Liver (tissue), 8 donors: ENCODE measurements at regions not wholly inside any gene's neighbourhood (a gene's known extent, or its start where the extent isn't known, plus 50 kb on each side); places are given as distances from the start of the nearest gene placed in this dataset.

Source experiments
- DNase-seq: peaks from one replicate; pipeline ENCODE4 v3.0.0-alpha.2; 2017; ENCODE audit warnings: low spot score
- H3K27ac ChIP-seq, 2 donors: one replicate each; pipeline ENCODE4 v1.7.0; 2013; ENCODE audit warnings: inconsistent platforms in 2 of 2, low read length in 2 of 2, control low read depth in 1 of 2, low read depth in 1 of 2, mild to moderate bottlenecking in 1 of 2
- H3K27me3 ChIP-seq, 4 donors: one replicate each; pipeline versions ENCODE4 v1.6.1 to v1.7.0; 2013; ENCODE audit warnings: low read length in 3 of 4, inconsistent platforms in 1 of 4, mild to moderate bottlenecking in 1 of 4, moderate library complexity in 1 of 4; ENCODE audit not compliant: control insufficient read depth in 4 of 4, insufficient read depth in 4 of 4
- H3K36me3 ChIP-seq, 4 donors: one replicate each; pipeline versions ENCODE4 v1.6.1 to v1.7.0; 2013; ENCODE audit warnings: low read length in 3 of 4, mild to moderate bottlenecking in 3 of 4, low read depth in 1 of 4, moderate library complexity in 1 of 4; ENCODE audit not compliant: control insufficient read depth in 4 of 4, insufficient read depth in 3 of 4
- H3K4me1 ChIP-seq, 4 donors: one replicate each; pipeline versions ENCODE4 v1.6.1 to v1.7.0; 2013; ENCODE audit warnings: low read length in 3 of 4, mild to moderate bottlenecking in 3 of 4, moderate library complexity in 1 of 4; ENCODE audit not compliant: control insufficient read depth in 4 of 4, insufficient read depth in 4 of 4
- H3K4me3 ChIP-seq, 3 donors: one replicate each; pipeline versions ENCODE4 v1.6.1 to v1.7.0; 2013; ENCODE audit warnings: low read length in 3 of 3, control low read depth in 1 of 3, low read depth in 1 of 3, mild to moderate bottlenecking in 1 of 3
- H3K9ac ChIP-seq, 2 donors: one replicate each; pipeline ENCODE4 v1.7.0; 2013; ENCODE audit warnings: low read length in 2 of 2, mild to moderate bottlenecking in 2 of 2, moderate library complexity in 2 of 2, control low read depth in 1 of 2, low read depth in 1 of 2
- H3K9me3 ChIP-seq, 4 donors: one replicate each; pipeline versions ENCODE4 v1.6.1 to v1.7.0; 2013; ENCODE audit warnings: low read length in 3 of 4; ENCODE audit not compliant: control insufficient read depth in 4 of 4
- ATF3 ChIP-seq: IDR thresholded peaks from 2 replicates; pipeline ENCODE4 v1.6.1; 2016; ENCODE audit warnings: antibody characterized with exemption
- EGR1 ChIP-seq, 2 donors: IDR thresholded peaks; 2 replicates each; pipeline ENCODE4 v1.6.1; 2016 to 2018; ENCODE audit warnings: antibody characterized with exemption in 2 of 2, low read depth in 2 of 2
- FOXA1 ChIP-seq: IDR thresholded peaks from 2 replicates; pipeline ENCODE4 v1.6.1; 2016; ENCODE audit warnings: antibody characterized with exemption
- FOXA2 ChIP-seq: IDR thresholded peaks from 2 replicates; pipeline ENCODE4 v1.6.1; 2016; ENCODE audit warnings: antibody characterized with exemption
- GABPA ChIP-seq, 2 donors: IDR thresholded peaks in 1 of 2; conservative IDR thresholded peaks in 1 of 2; 2 replicates each; pipeline ENCODE4 v1.6.1; 2016; ENCODE audit warnings: antibody characterized with exemption in 2 of 2, mild to moderate bottlenecking in 1 of 2, moderate library complexity in 1 of 2
- HNF4A ChIP-seq, 2 donors: conservative IDR thresholded peaks; 2 replicates each; pipeline ENCODE4 v1.6.1; 2016; ENCODE audit warnings: antibody characterized with exemption in 2 of 2, mild to moderate bottlenecking in 2 of 2
- HNF4G ChIP-seq: IDR thresholded peaks from 2 replicates; pipeline ENCODE4 v1.6.1; 2016; ENCODE audit warnings: antibody characterized with exemption
- JUND ChIP-seq, 2 donors: IDR thresholded peaks; 2 replicates each; pipeline ENCODE4 v1.6.1; 2016; ENCODE audit warnings: antibody characterized with exemption in 2 of 2
- MAX ChIP-seq: IDR thresholded peaks from 2 replicates; pipeline ENCODE4 v1.6.1; 2016; ENCODE audit warnings: antibody characterized with exemption
- NR2F2 ChIP-seq: IDR thresholded peaks from 2 replicates; pipeline ENCODE4 v1.6.1; 2016; ENCODE audit warnings: antibody characterized with exemption
- RAD21 ChIP-seq, 2 donors: IDR thresholded peaks; 2 replicates each; pipeline ENCODE4 v1.6.1; 2016; ENCODE audit warnings: antibody characterized with exemption in 2 of 2, mild to moderate bottlenecking in 2 of 2
- REST ChIP-seq: IDR thresholded peaks from 2 replicates; pipeline ENCODE4 v1.6.1; 2016; ENCODE audit warnings: antibody characterized with exemption, mild to moderate bottlenecking
- RXRA ChIP-seq, 2 donors: IDR thresholded peaks; 2 replicates each; pipeline ENCODE4 v1.6.1; 2017 to 2018; ENCODE audit warnings: antibody characterized with exemption in 2 of 2, mild to moderate bottlenecking in 1 of 2
- SP1 ChIP-seq: IDR thresholded peaks from 2 replicates; pipeline ENCODE4 v1.6.1; 2018; ENCODE audit warnings: antibody characterized with exemption, mild to moderate bottlenecking
- TAF1 ChIP-seq: conservative IDR thresholded peaks from 2 replicates; pipeline ENCODE4 v1.6.1; 2016; ENCODE audit warnings: antibody characterized with exemption, mild to moderate bottlenecking
- YY1 ChIP-seq: IDR thresholded peaks from 2 replicates; pipeline ENCODE4 v1.6.1; 2016; ENCODE audit warnings: antibody characterized with exemption, mild to moderate bottlenecking
- WGBS: extraction: QIAGEN DNeasy Blood & Tissue Kit; methylation state at CpG from one replicate; pipeline ENCODE4 v1.1.7; 2013; 5-methylcytosine and 5-hydroxymethylcytosine counted together
- TF ChIP-seq, protein P1 (sequence below): IDR thresholded peaks from 2 replicates; pipeline ENCODE4 v1.6.1; 2016; ENCODE audit warnings: antibody characterized with exemption
- TF ChIP-seq, protein P2 (sequence below): fragments of 150-350 bp; IDR thresholded peaks from 2 replicates; pipeline ENCODE4 v1.5.1; 2017; ENCODE audit warnings: improper control_type of control experiment, low read depth, low read length; ENCODE audit not compliant: missing input control
- donor health status: healthy.
- donor health status: healthy.
- donor health status: healthy.
- donor health status: healthy.
- donor health status: healthy.

DNA sequence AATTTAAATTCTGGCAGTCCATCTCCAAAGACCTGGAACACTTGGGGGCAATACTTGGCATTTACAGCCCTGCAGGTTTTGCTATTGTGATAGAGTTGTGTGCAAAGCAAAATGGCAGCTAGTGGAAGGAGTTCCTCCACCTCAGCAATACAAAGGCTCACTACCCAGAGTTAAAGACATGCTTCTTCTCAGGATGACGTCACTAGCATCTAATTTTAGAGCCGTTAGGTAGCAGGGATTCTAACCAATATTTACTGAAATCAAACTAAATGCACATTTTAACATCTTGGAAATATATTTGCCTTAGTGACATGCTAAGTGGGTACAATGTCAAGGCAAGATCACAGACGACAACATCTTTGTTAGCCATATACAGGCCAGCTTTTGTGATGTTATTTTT is 261.6 kb downstream of the MAN2A1 start:
- Histone ChIP-seq H3K27me3 (no peaks in the 10 kb centered on the region), H3K9me3 (no peaks in the 10 kb centered on the region), H3K4me1 (no peaks in the 10 kb centered on the region), H3K4me3 (no peak overlapping the region), H3K9ac (no peak overlapping the region), H3K36me3 (no peaks in the 10 kb centered on the region), H3K27ac (no peak overlapping the region)
- TF ChIP-seq FOXA2 (no peak), GABPA (IDR thresholded peaks at IDR 0.05 in 1 of 2, conservative IDR thresholded peaks at IDR 0.05 in 1 of 2) (no peak), JUND (IDR thresholded peaks at IDR 0.05) (no peak), ATF3 (no peak), SP1 (no peak), YY1 (no peak), RAD21 (IDR thresholded peaks at IDR 0.05) (no peak), RXRA (IDR thresholded peaks at IDR 0.05) (no peak), REST (no peak), FOXA1 (no peak), TAF1 (no peak), HNF4A (conservative IDR thresholded peaks at IDR 0.05) (no peak), NR2F2 (no peak), HNF4G (no peak), MAX (no peak), EGR1 (IDR thresholded peaks at IDR 0.05; ENCODE audit: low read depth in 2 of 2) (no peak)
- TF ChIP-seq, protein P1, sequence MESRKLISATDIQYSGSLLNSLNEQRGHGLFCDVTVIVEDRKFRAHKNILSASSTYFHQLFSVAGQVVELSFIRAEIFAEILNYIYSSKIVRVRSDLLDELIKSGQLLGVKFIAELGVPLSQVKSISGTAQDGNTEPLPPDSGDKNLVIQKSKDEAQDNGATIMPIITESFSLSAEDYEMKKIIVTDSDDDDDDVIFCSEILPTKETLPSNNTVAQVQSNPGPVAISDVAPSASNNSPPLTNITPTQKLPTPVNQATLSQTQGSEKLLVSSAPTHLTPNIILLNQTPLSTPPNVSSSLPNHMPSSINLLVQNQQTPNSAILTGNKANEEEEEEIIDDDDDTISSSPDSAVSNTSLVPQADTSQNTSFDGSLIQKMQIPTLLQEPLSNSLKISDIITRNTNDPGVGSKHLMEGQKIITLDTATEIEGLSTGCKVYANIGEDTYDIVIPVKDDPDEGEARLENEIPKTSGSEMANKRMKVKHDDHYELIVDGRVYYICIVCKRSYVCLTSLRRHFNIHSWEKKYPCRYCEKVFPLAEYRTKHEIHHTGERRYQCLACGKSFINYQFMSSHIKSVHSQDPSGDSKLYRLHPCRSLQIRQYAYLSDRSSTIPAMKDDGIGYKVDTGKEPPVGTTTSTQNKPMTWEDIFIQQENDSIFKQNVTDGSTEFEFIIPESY, result no peak
- TF ChIP-seq, protein P2, sequence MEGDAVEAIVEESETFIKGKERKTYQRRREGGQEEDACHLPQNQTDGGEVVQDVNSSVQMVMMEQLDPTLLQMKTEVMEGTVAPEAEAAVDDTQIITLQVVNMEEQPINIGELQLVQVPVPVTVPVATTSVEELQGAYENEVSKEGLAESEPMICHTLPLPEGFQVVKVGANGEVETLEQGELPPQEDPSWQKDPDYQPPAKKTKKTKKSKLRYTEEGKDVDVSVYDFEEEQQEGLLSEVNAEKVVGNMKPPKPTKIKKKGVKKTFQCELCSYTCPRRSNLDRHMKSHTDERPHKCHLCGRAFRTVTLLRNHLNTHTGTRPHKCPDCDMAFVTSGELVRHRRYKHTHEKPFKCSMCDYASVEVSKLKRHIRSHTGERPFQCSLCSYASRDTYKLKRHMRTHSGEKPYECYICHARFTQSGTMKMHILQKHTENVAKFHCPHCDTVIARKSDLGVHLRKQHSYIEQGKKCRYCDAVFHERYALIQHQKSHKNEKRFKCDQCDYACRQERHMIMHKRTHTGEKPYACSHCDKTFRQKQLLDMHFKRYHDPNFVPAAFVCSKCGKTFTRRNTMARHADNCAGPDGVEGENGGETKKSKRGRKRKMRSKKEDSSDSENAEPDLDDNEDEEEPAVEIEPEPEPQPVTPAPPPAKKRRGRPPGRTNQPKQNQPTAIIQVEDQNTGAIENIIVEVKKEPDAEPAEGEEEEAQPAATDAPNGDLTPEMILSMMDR, result no peak
- WGBS, result 91% methylated on average over 3 of the region's 3 CpGs
- DNase-seq, result no peak

- TF ChIP-seq REST (no peak), NR2F2 (no peak), RXRA (IDR thresholded peaks at IDR 0.05) (no peak), FOXA2 (no peak), EGR1 (IDR thresholded peaks at IDR 0.05; ENCODE audit: low read depth in 2 of 2) (no peak), FOXA1 (no peak), SP1 (no peak), RAD21 (IDR thresholded peaks at IDR 0.05) (no peak)
- TF ChIP-seq, protein P1, result no peak
- 72% methylated on average over 5 of the region's 5 CpGs for WGBS
- H3K27me3 ChIP-seq, result no peaks in the 10 kb centered on the region
These were observed 262.0 kb downstream of the MAN2A1 start for GRCh38 chr5:109951758-109952157.

More at GRCh38 chr5:109951758-109952157, 262.0 kb downstream of the MAN2A1 start:
- Histone ChIP-seq H3K9ac (no peak overlapping the region), H3K4me1 (no peaks in the 10 kb centered on the region), H3K4me3 (no peak overlapping the region), H3K36me3 (no peaks in the 10 kb centered on the region), H3K27ac (no peak overlapping the region), H3K9me3 (no peaks in the 10 kb centered on the region)
- DNase-seq, result no peak
